ELR (cell line): ENCODE measurements at regions not wholly inside any gene's neighbourhood (a gene's known extent, or its start where the extent isn't known, plus 50 kb on each side); places are given as distances from the start of the nearest gene placed in this dataset.
A peak's percentile ranks its signal among the peaks of the same experiment; 100 is the strongest.

ENCODE experiments used
- DNase-seq: peaks from one replicate; pipeline ENCODE4 v3.0.0-alpha.2; 2015; ENCODE audit warnings: low read depth

- no peak for DNase-seq
These were observed 550.0 kb downstream of the EPHA5 start for GRCh38 chr4:65120287-65120686.

- DNase-seq = peak; percentile 2
These were observed 567.9 kb downstream of the EPHA5 start for GRCh38 chr4:65102419-65102818.

GRCh38 chr4:65096630-65097029 is 573.7 kb downstream of the EPHA5 start:
- no peak for DNase-seq

- DNase-seq = peak; percentile 53
These were observed 580.6 kb downstream of the EPHA5 start for GRCh38 chr4:65089666-65090065.

GRCh38 chr4:65083076-65083475 is 587.2 kb downstream of the EPHA5 start:
- no peak for DNase-seq

- peak; percentile 68 for DNase-seq
These were observed 598.7 kb downstream of the EPHA5 start for GRCh38 chr4:65071564-65071963.

- DNase-seq = no peak
These were observed 601.1 kb downstream of the EPHA5 start for GRCh38 chr4:65069177-65069576.

- DNase-seq = no peak
These were observed 604.2 kb downstream of the EPHA5 start for GRCh38 chr4:65066106-65066505.

- DNase-seq = no peak
These were observed 606.7 kb downstream of the EPHA5 start for GRCh38 chr4:65063601-65064000.

- DNase-seq = no peak
These were observed 619.5 kb downstream of the EPHA5 start for GRCh38 chr4:65050786-65051185.

- DNase-seq = peak; percentile 41
These were observed 623.8 kb downstream of the EPHA5 start for GRCh38 chr4:65046192-65047133.

- peak; percentile 25 for DNase-seq
These were observed 624.6 kb upstream of the TECRL start for GRCh38 chr4:65033899-65034298.

GRCh38 chr4:65028592-65028991 is 619.3 kb upstream of the TECRL start:
- no peak for DNase-seq

- no peak for DNase-seq
These were observed 614.8 kb upstream of the TECRL start for GRCh38 chr4:65023883-65024670.

- no peak for DNase-seq
These were observed 613.8 kb upstream of the TECRL start for GRCh38 chr4:65023081-65023480.

- no peak for DNase-seq
These were observed 612.5 kb upstream of the TECRL start for GRCh38 chr4:65021737-65022136.

- no peak for DNase-seq
These were observed 611.9 kb upstream of the TECRL start for GRCh38 chr4:65021149-65021548.

- no peak for DNase-seq
These were observed 610.5 kb upstream of the TECRL start for GRCh38 chr4:65019775-65020174.

- DNase-seq = no peak
These were observed 609.1 kb upstream of the TECRL start for GRCh38 chr4:65018313-65018712.

- DNase-seq = no peak
These were observed 604.8 kb upstream of the TECRL start for GRCh38 chr4:65014078-65014477.

GRCh38 chr4:65007841-65008439 is 598.7 kb upstream of the TECRL start:
- DNase-seq = peak; percentile 70

GRCh38 chr4:64975177-64975576 is 565.9 kb upstream of the TECRL start:
- DNase-seq = no peak

GRCh38 chr4:64969081-64969480 is 559.8 kb upstream of the TECRL start:
- no peak for DNase-seq
